GM23338 (cell line): ENCODE measurements at regions not wholly inside any gene's neighbourhood (a gene's known extent, or its start where the extent isn't known, plus 50 kb on each side); places are given as distances from the start of the nearest gene placed in this dataset.

Experiments
- CREB1 ChIP-seq: fragments of 250-450 bp; sonication (Bioruptor Pico); IDR thresholded peaks from 2 replicates; pipeline ENCODE4 v1.5.0; 2020; ENCODE audit warnings: low read depth, mild to moderate bottlenecking, moderate library complexity
- CTCF ChIP-seq, 2 experiments: fragments of 200-600 bp in 1 of 2; sonication (generic) in 1 of 2; conservative IDR thresholded peaks; 2 replicates each; pipeline versions ENCODE4 v1.5.1 to v1.6.1; 2016 to 2017; ENCODE audit warnings: antibody characterized with exemption in 2 of 2, low read depth in 2 of 2, mild to moderate bottlenecking in 2 of 2, moderate library complexity in 1 of 2
- ETS1 ChIP-seq: IDR thresholded peaks from 2 replicates; pipeline ENCODE4 v1.6.1; 2016; ENCODE audit warnings: antibody characterized with exemption
- EZH2 ChIP-seq: fragments of 200-600 bp; sonication (generic); IDR thresholded peaks from one replicate; pipeline ENCODE4 v1.8.0; 2017; ENCODE audit warnings: antibody characterized with exemption, mild to moderate bottlenecking, low read depth; ENCODE audit not compliant: unreplicated experiment
- EZH2phosphoT487 ChIP-seq: fragments of 200-600 bp; sonication (generic); IDR thresholded peaks from one replicate; pipeline ENCODE4 v1.8.1; 2018; ENCODE audit warnings: antibody characterized with exemption; ENCODE audit not compliant: unreplicated experiment
- JUNB ChIP-seq: IDR thresholded peaks from one replicate; pipeline ENCODE4 v1.6.1; 2016; ENCODE audit warnings: antibody characterized with exemption; ENCODE audit not compliant: unreplicated experiment
- NANOG ChIP-seq: IDR thresholded peaks from 2 replicates; pipeline ENCODE4 v1.6.1; 2016; ENCODE audit warnings: antibody characterized with exemption, borderline replicate concordance
- POLR2AphosphoS5 ChIP-seq: IDR thresholded peaks from 2 replicates; pipeline ENCODE4 v1.6.1; 2016; ENCODE audit warnings: antibody characterized with exemption, low read depth
- REST ChIP-seq: IDR thresholded peaks from one replicate; pipeline ENCODE4 v1.6.1; 2018; ENCODE audit warnings: antibody characterized with exemption; ENCODE audit not compliant: unreplicated experiment
- STAT1 ChIP-seq: IDR thresholded peaks from one replicate; pipeline ENCODE4 v1.6.1; 2016; ENCODE audit warnings: antibody characterized with exemption; ENCODE audit not compliant: unreplicated experiment
- ZNF114 ChIP-seq: fragments of 250-450 bp; sonication (Bioruptor Pico); IDR thresholded peaks from 2 replicates; pipeline ENCODE4 v1.5.0; 2020; ENCODE audit warnings: mild to moderate bottlenecking, moderate library complexity
- ZNF331 ChIP-seq: fragments of 250-450 bp; sonication (Bioruptor Pico); IDR thresholded peaks from 2 replicates; pipeline ENCODE4 v1.5.0; 2020; ENCODE audit warnings: low read depth, mild to moderate bottlenecking, moderate library complexity

GRCh38 chr3:162540421-162540820 lies 1043.8 kb downstream of the OTOL1 start:
- TF ChIP-seq CTCF (conservative IDR thresholded peaks at IDR 0.05; ENCODE audit: low read depth in 2 of 2) (no peak), ZNF331 (CRISPR knock-in tag) (no peak), CREB1 (CRISPR knock-in tag) (no peak), EZH2phosphoT487 (no peak), NANOG (no peak), EZH2 (no peak), JUNB (no peak), REST (no peak), POLR2AphosphoS5 (no peak), ETS1 (no peak), STAT1 (no peak), ZNF114 (CRISPR knock-in tag) (no peak)
